GM12875 (cell line): ENCODE measurements at regions not wholly inside any gene's neighbourhood (a gene's known extent, or its start where the extent isn't known, plus 50 kb on each side); places are given as distances from the start of the nearest gene placed in this dataset.
"Not testable (repeated sequence)": the region's sequence is repeated elsewhere in the genome, so short reads cannot be mapped to it uniquely, and the experiment has no call there.

Experiments
- H3K4me3 ChIP-seq: one replicate; pipeline ENCODE4 v1.5.1; 2011; ENCODE audit warnings: low read depth, low read length, control low read depth
- CTCF ChIP-seq: IDR thresholded peaks from 2 replicates; pipeline ENCODE4 v1.5.1; 2011; ENCODE audit warnings: low read depth, mild to moderate bottlenecking, control low read depth, inconsistent platforms, low read length, moderate library complexity, borderline replicate concordance; ENCODE audit not compliant: insufficient read depth

DNA sequence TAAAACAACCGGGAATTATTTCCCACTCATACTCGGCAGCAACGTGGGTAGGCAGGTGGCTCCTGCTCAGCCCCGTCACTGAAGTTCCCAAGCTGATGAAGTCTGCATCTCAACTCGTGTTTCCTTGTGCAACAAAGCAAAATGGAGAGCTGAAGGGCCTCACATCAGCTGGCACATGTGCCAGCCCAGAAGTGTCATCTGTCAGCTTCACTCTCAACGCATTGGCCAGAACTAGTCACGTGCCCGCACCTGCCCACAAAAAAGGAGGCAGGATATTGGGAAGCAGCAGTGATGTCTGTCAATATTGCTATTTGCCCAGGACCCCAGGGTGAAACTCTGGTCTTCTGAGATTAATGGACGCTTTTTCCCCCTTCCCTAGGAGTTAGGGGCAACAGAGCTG, 344.0 kb downstream of the BCL11B start:
- no peak overlapping the region for H3K4me3 ChIP-seq

GRCh38 chr14:98928418-98928817, 343.6 kb downstream of the BCL11B start:
- H3K4me3 ChIP-seq: no peak overlapping the region
- no peak for TF ChIP-seq CTCF

More for the DNA sequence above, 344.0 kb downstream of the BCL11B start:
- no peak for TF ChIP-seq CTCF

GRCh38 chr14:98931126-98931525, 340.9 kb downstream of the BCL11B start:
- H3K4me3 ChIP-seq: no peak overlapping the region
- TF ChIP-seq CTCF: no peak

GRCh38 chr14:98931911-98932310, 340.1 kb downstream of the BCL11B start:
- no peak overlapping the region for H3K4me3 ChIP-seq
- TF ChIP-seq CTCF: no peak

GRCh38 chr14:98932431-98933325, 339.3 kb downstream of the BCL11B start:
- H3K4me3 ChIP-seq: no peak overlapping the region
- TF ChIP-seq CTCF: no peak

DNA sequence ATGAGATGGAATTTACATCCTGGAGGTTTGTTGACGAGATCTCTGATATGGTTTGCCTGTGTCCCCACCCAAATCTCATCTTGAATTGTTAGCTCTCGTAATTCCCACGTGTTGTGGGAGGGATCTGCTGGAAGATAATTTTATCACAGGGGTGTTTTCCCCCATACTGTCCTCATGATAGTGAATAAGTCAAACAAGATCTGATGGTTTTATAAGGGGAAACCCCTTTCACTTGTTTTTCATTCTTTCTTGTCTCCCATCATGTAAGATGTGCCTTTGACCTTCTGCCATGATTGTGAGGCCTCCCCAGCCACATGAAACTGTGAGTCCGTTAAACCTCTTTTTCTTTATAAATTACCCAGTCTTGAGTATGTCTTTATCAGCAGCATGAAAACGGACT, 337.4 kb downstream of the BCL11B start:
- not testable (repeated sequence) for H3K4me3 ChIP-seq

DNA sequence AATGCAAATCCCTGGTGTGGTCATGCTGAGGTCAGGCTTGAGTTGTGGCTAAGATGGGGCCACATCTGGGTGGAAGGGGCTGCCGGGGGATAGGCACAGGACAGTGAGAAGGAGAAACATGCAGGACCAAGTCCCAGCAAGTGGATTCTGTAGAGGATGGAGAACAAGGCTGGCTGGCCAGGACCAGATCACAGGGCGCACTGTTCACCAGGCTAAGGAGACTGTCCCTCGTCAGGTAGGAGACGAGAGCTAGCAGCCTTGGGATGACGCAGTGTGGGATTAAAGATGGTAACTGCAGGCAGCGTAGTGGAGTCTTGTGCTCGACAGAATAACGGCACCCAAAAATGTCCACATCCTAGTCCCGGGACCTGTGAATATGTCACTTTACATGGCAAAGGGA, 336.1 kb downstream of the BCL11B start:
- TF ChIP-seq CTCF: no peak
- H3K4me3 ChIP-seq: no peak overlapping the region

- no peak for TF ChIP-seq CTCF
- no peak overlapping the region for H3K4me3 ChIP-seq
These were observed 335.0 kb downstream of the BCL11B start for GRCh38 chr14:98937021-98937420.
